Endothelial cell of umbilical vein (primary cell): ENCODE measurements at regions not wholly inside any gene's neighbourhood (a gene's known extent, or its start where the extent isn't known, plus 50 kb on each side); places are given as distances from the start of the nearest gene placed in this dataset.
"Not testable (repeated sequence)": the region's sequence is repeated elsewhere in the genome, so short reads cannot be mapped to it uniquely, and the experiment has no call there.

ENCODE experiments used
- POLR2A ChIP-seq: IDR thresholded peaks from 2 replicates; pipeline ENCODE4 v1.6.1; 2012; ENCODE audit warnings: low read depth, mild to moderate bottlenecking, control low read depth, low read length
- TF ChIP-seq, protein P1 (sequence below), 2 donors: IDR thresholded peaks; 1 replicate in 1 of 2; 2 replicates in 1 of 2; pipeline ENCODE4 v1.5.1; 2011; ENCODE audit warnings: low read length in 2 of 2, mild to moderate bottlenecking in 2 of 2, moderate library complexity in 2 of 2, control low read depth in 1 of 2, inconsistent platforms in 1 of 2, low read depth in 1 of 2; ENCODE audit not compliant: insufficient read depth in 1 of 2; ENCODE audit errors: extremely low read depth in 1 of 2

DNA sequence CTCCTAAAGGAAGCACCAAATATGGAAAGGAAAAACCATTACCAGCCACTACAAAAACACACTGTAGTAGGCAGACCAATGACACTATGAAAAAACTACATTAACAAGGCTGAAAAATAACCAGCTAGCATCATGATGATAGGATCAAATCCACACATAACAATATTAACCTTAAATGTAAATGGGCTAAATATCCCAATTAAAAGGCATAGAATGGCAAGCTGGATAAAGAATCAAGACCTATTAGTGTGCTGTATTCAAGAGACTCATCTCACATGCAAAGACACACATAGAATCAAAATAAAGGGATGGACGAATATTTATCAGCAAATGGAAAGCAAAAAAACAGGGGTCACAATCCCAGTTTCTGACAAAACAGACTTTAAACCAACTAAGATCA is 53.2 kb upstream of the TNFSF4 start:
- TF ChIP-seq, protein P1, sequence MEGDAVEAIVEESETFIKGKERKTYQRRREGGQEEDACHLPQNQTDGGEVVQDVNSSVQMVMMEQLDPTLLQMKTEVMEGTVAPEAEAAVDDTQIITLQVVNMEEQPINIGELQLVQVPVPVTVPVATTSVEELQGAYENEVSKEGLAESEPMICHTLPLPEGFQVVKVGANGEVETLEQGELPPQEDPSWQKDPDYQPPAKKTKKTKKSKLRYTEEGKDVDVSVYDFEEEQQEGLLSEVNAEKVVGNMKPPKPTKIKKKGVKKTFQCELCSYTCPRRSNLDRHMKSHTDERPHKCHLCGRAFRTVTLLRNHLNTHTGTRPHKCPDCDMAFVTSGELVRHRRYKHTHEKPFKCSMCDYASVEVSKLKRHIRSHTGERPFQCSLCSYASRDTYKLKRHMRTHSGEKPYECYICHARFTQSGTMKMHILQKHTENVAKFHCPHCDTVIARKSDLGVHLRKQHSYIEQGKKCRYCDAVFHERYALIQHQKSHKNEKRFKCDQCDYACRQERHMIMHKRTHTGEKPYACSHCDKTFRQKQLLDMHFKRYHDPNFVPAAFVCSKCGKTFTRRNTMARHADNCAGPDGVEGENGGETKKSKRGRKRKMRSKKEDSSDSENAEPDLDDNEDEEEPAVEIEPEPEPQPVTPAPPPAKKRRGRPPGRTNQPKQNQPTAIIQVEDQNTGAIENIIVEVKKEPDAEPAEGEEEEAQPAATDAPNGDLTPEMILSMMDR (IDR thresholded peaks at IDR 0.05; ENCODE audit: extremely low read depth in 1 of 2, insufficient read depth in 1 of 2, low read depth in 1 of 2, low read length in 2 of 2) = not testable (repeated sequence)
- not testable (repeated sequence) for TF ChIP-seq POLR2A
